Bronchial epithelial cell (primary cell): ENCODE measurements at regions not wholly inside any gene's neighbourhood (a gene's known extent, or its start where the extent isn't known, plus 50 kb on each side); places are given as distances from the start of the nearest gene placed in this dataset.
A peak's percentile ranks its signal among the peaks of the same experiment; 100 is the strongest.

Experiments used
- DNase-seq: peaks from one replicate; pipeline ENCODE4 v3.0.0-alpha.2; 2010; ENCODE audit warnings: low read depth
- FAIRE-seq: peaks from 2 replicates; lab custom pipeline; 2011; peaks lifted over from hg19 to GRCh38; lab: Jason Lieb, UNC
- H3K27me3 ChIP-seq: 2 replicates; pipeline ENCODE4 v1.5.1; 2011; ENCODE audit warnings: low read length; ENCODE audit not compliant: control insufficient read depth, insufficient read depth
- H3K36me3 ChIP-seq: 2 replicates; pipeline ENCODE4 v1.5.1; 2011; ENCODE audit warnings: low read length; ENCODE audit not compliant: control insufficient read depth, insufficient read depth
- H3K4me3 ChIP-seq: 2 replicates; pipeline ENCODE4 v1.5.1; 2011; ENCODE audit warnings: mild to moderate bottlenecking, low read depth, low read length, control low read depth
- CTCF ChIP-seq: IDR thresholded peaks from 2 replicates; pipeline ENCODE4 v1.5.1; 2011; ENCODE audit warnings: mild to moderate bottlenecking, moderate library complexity, low read length, control low read depth, inconsistent platforms; ENCODE audit not compliant: insufficient read depth, severe bottlenecking

- FAIRE-seq (no peak), DNase-seq (no peak)
- Histone ChIP-seq H3K4me3 (no peak overlapping the region), H3K27me3 (no peaks in the 10 kb centered on the region), H3K36me3 (no peaks in the 10 kb centered on the region)
- no peak for TF ChIP-seq CTCF
These were observed 51.0 kb downstream of the CCDC54 start for GRCh38 chr3:107428051-107428858.

- Histone ChIP-seq H3K4me3 (peak overlapping the region; percentile 81), H3K36me3 (no peaks in the 10 kb centered on the region), H3K27me3 (no peaks in the 10 kb centered on the region)
- DNase-seq (peak; percentile 72), FAIRE-seq (no peak)
- TF ChIP-seq CTCF: peak; percentile 92
These were observed 52.3 kb downstream of the CCDC54 start for GRCh38 chr3:107429320-107430181.

- DNase-seq (no peak), FAIRE-seq (no peak)
- no peak for TF ChIP-seq CTCF
- no peaks in the 10 kb centered on the region for H3K36me3 ChIP-seq
- no peaks in the 10 kb centered on the region for H3K27me3 ChIP-seq
- H3K4me3 ChIP-seq: peak overlapping the region; percentile 81
These were observed 53.2 kb downstream of the CCDC54 start for GRCh38 chr3:107430214-107430995.

GRCh38 chr3:107430996-107431245 is 53.7 kb downstream of the CCDC54 start:
- H3K36me3 ChIP-seq: no peaks in the 10 kb centered on the region

More at GRCh38 chr3:107430996-107431245, 53.7 kb downstream of the CCDC54 start:
- no peak for TF ChIP-seq CTCF
- DNase-seq (no peak), FAIRE-seq (no peak)
- no peaks in the 10 kb centered on the region for H3K27me3 ChIP-seq
- H3K4me3 ChIP-seq: peak overlapping the region; percentile 81
